SK-N-SH (cell line): ENCODE measurements at regions not wholly inside any gene's neighbourhood (a gene's known extent, or its start where the extent isn't known, plus 50 kb on each side); places are given as distances from the start of the nearest gene placed in this dataset.

ENCODE experiments used
- CTCF ChIA-PET: fragments of 300-600, 350-600 bp; formaldehyde crosslinking; extraction: SDS; loops from one replicate; lab custom pipeline; 2021; lab: Yijun Ruan, JAX
- POLR2A ChIA-PET: fragments of 350-600 bp; sonication (Branson Sonifier 250); formaldehyde crosslinking; extraction: SDS; loops from one replicate; lab custom pipeline; 2020; ENCODE audit warnings: antibody characterized with exemption, inconsistent platforms; lab: Yijun Ruan, JAX
- DNase-seq: peaks from one replicate; pipeline ENCODE4 v3.0.0; 2012
- H2AFZ ChIP-seq: fragments of 200-600 bp; sonication (generic); 2 replicates; pipeline ENCODE4 v1.8.1; 2016; ENCODE audit warnings: antibody characterized with exemption, mild to moderate bottlenecking, low read depth
- H3F3A ChIP-seq: fragments of 200-600 bp; sonication (generic); replicated peaks from 2 replicates; pipeline ENCODE3; 2016; ENCODE audit warnings: antibody characterized with exemption, mild to moderate bottlenecking; ENCODE audit not compliant: insufficient read depth
- H3K27ac ChIP-seq, 2 experiments: fragments of 200-500 bp in 1 of 2; fragments of 200-600 bp in 1 of 2; sonication (Bioruptor generic) in 1 of 2; sonication (generic), shearing (Covaris generic) in 1 of 2; 2 replicates each; pipeline versions ENCODE4 v1.5.1 to v1.6.1; 2014 to 2016; ENCODE audit warnings: low read depth in 2 of 2, inconsistent platforms in 1 of 2, low read length in 1 of 2, mild to moderate bottlenecking in 1 of 2, mixed read lengths in 1 of 2
- H3K27me3 ChIP-seq: fragments of 200-600 bp; sonication (generic), shearing (Covaris generic); 2 replicates; pipeline ENCODE4 v1.6.1; 2016; ENCODE audit warnings: mixed run types; ENCODE audit not compliant: insufficient read depth
- H3K36me3 ChIP-seq, 2 experiments: fragments of 200-500 bp in 1 of 2; fragments of 200-600 bp in 1 of 2; sonication (Bioruptor generic) in 1 of 2; sonication (generic) in 1 of 2; replicated peaks in 1 of 2; 2 replicates each; pipeline versions ENCODE3 to v1.5.1; 2014 to 2016; ENCODE audit warnings: low read length in 1 of 2, mild to moderate bottlenecking in 1 of 2; ENCODE audit not compliant: insufficient read depth in 2 of 2, control insufficient read depth in 1 of 2
- H3K4me1 ChIP-seq, 2 experiments: fragments of 200-500 bp in 1 of 2; fragments of 200-600 bp in 1 of 2; sonication (Bioruptor generic) in 1 of 2; sonication (generic), shearing (Covaris generic) in 1 of 2; 2 replicates each; pipeline versions ENCODE4 v1.5.1 to v1.6.1; 2014 to 2016; ENCODE audit warnings: low read depth in 1 of 2, low read length in 1 of 2, mixed run types in 1 of 2; ENCODE audit not compliant: insufficient read depth in 2 of 2, control insufficient read depth in 1 of 2
- H3K4me2 ChIP-seq: fragments of 200-600 bp; sonication (generic), shearing (Covaris generic); 2 replicates; pipeline ENCODE4 v1.6.1; 2017; ENCODE audit warnings: mixed run types
- H3K4me3 ChIP-seq, 2 experiments: fragments of 200-500 bp in 1 of 2; fragments of 200-600 bp in 1 of 2; sonication (Bioruptor generic) in 1 of 2; sonication (generic), shearing (Covaris generic) in 1 of 2; 2 replicates each; pipeline versions ENCODE4 v1.5.1 to v1.8.1; 2014 to 2016; ENCODE audit warnings: low read depth in 2 of 2, inconsistent platforms in 1 of 2, low read length in 1 of 2, mild to moderate bottlenecking in 1 of 2, mixed read lengths in 1 of 2, moderate library complexity in 1 of 2
- H3K79me2 ChIP-seq: fragments of 200-600 bp; sonication (generic); 2 replicates; pipeline ENCODE4 v1.8.1; 2017; ENCODE audit warnings: mild to moderate bottlenecking; ENCODE audit not compliant: insufficient read depth
- H3K9ac ChIP-seq: fragments of 200-600 bp; sonication (generic); 2 replicates; pipeline ENCODE4 v1.6.1; 2017; ENCODE audit warnings: mixed run types
- H3K9me2 ChIP-seq: fragments of 200-600 bp; sonication (generic); 2 replicates; pipeline ENCODE4 v1.6.1; 2017; ENCODE audit warnings: mixed run types
- H3K9me3 ChIP-seq: fragments of 200-600 bp; sonication (generic); 2 replicates; pipeline ENCODE4 v1.6.1; 2017; ENCODE audit warnings: mixed run types, mild to moderate bottlenecking, moderate library complexity
- H4K20me1 ChIP-seq: fragments of 200-600 bp; sonication (generic); 2 replicates; pipeline ENCODE4 v1.6.1; 2017; ENCODE audit warnings: mild to moderate bottlenecking, mixed run types; ENCODE audit not compliant: insufficient read depth
- CHD2 ChIP-seq: fragments of 150-350 bp; IDR thresholded peaks from 2 replicates; pipeline ENCODE4 v1.6.1; 2018; ENCODE audit warnings: low read length; ENCODE audit not compliant: partially characterized antibody
- GABPA ChIP-seq: IDR thresholded peaks from 2 replicates; pipeline ENCODE4 v1.4.0; 2012; ENCODE audit warnings: low read depth, mild to moderate bottlenecking
- GATA2 ChIP-seq: sonication (generic); formaldehyde crosslinking; IDR thresholded peaks from 2 replicates; pipeline ENCODE4 v1.5.0; 2020; ENCODE audit warnings: mild to moderate bottlenecking, missing genetic modification reagents
- JUND ChIP-seq: IDR thresholded peaks from 2 replicates; pipeline ENCODE4 v1.4.0; 2012
- MXI1 ChIP-seq: IDR thresholded peaks from 2 replicates; pipeline ENCODE4 v1.6.1; 2012; ENCODE audit warnings: mild to moderate bottlenecking, low read depth, low read length, improper control_type of control experiment
- NFIC ChIP-seq: IDR thresholded peaks from 2 replicates; pipeline ENCODE4 v1.4.0; 2012; ENCODE audit warnings: borderline replicate concordance
- NRF1 ChIP-seq: IDR thresholded peaks from 2 replicates; pipeline ENCODE4 v1.6.1; 2012; ENCODE audit warnings: low read depth, mild to moderate bottlenecking, low read length
- PBX3 ChIP-seq: IDR thresholded peaks from 2 replicates; pipeline ENCODE4; 2012
- RAD21 ChIP-seq: IDR thresholded peaks from 2 replicates; pipeline ENCODE4 v1.6.1; 2012; ENCODE audit warnings: mild to moderate bottlenecking, low read length
- RFX5 ChIP-seq: IDR thresholded peaks from 2 replicates; pipeline ENCODE4 v1.6.1; 2012; ENCODE audit warnings: mild to moderate bottlenecking, improper control_type of control experiment, low read length
- RXRA ChIP-seq: IDR thresholded peaks from 2 replicates; pipeline ENCODE4 v1.4.0; 2012; ENCODE audit warnings: low read depth, mild to moderate bottlenecking, borderline replicate concordance
- SIN3A ChIP-seq: IDR thresholded peaks from 2 replicates; pipeline ENCODE4 v1.6.1; 2012; ENCODE audit warnings: low read depth, mild to moderate bottlenecking, low read length, moderate library complexity, borderline replicate concordance
- SMC3 ChIP-seq: IDR thresholded peaks from 2 replicates; pipeline ENCODE4 v1.6.1; 2012; ENCODE audit warnings: low read depth, low read length, improper control_type of control experiment
- WGBS: methylation state at CpG from one replicate; pipeline ENCODE4 v1.1.6; 2017; ENCODE audit warnings: low lambda C conversion rate; 5-methylcytosine and 5-hydroxymethylcytosine counted together
- TF ChIP-seq, protein P1 (sequence below): fragments of 200-600 bp; sonication (generic); IDR thresholded peaks from 2 replicates; pipeline ENCODE4 v1.6.1; 2017; ENCODE audit warnings: antibody characterized with exemption, mild to moderate bottlenecking, moderate library complexity
- TF ChIP-seq, protein P2 (sequence below): fragments of 150-350 bp; IDR thresholded peaks from 2 replicates; pipeline ENCODE4 v1.6.1; 2017; ENCODE audit warnings: antibody characterized with exemption, low read length, low read depth, borderline replicate concordance
- TF ChIP-seq, protein P3 (sequence below): IDR thresholded peaks from 2 replicates; pipeline ENCODE4 v1.4.0; 2012; ENCODE audit warnings: low read depth, borderline replicate concordance
- TF ChIP-seq, protein P4 (sequence below): IDR thresholded peaks from 2 replicates; pipeline ENCODE4 v1.6.1; 2012; ENCODE audit warnings: mild to moderate bottlenecking, low read depth, low read length, moderate library complexity

GRCh38 chr1:4172644-4173599 lies 272.9 kb upstream of the C1orf174 start:
- H3K36me3 ChIP-seq, result no peaks in the 10 kb centered on the region
- TF ChIP-seq, protein P1, sequence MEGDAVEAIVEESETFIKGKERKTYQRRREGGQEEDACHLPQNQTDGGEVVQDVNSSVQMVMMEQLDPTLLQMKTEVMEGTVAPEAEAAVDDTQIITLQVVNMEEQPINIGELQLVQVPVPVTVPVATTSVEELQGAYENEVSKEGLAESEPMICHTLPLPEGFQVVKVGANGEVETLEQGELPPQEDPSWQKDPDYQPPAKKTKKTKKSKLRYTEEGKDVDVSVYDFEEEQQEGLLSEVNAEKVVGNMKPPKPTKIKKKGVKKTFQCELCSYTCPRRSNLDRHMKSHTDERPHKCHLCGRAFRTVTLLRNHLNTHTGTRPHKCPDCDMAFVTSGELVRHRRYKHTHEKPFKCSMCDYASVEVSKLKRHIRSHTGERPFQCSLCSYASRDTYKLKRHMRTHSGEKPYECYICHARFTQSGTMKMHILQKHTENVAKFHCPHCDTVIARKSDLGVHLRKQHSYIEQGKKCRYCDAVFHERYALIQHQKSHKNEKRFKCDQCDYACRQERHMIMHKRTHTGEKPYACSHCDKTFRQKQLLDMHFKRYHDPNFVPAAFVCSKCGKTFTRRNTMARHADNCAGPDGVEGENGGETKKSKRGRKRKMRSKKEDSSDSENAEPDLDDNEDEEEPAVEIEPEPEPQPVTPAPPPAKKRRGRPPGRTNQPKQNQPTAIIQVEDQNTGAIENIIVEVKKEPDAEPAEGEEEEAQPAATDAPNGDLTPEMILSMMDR, result no peak
- TF ChIP-seq, protein P2, sequence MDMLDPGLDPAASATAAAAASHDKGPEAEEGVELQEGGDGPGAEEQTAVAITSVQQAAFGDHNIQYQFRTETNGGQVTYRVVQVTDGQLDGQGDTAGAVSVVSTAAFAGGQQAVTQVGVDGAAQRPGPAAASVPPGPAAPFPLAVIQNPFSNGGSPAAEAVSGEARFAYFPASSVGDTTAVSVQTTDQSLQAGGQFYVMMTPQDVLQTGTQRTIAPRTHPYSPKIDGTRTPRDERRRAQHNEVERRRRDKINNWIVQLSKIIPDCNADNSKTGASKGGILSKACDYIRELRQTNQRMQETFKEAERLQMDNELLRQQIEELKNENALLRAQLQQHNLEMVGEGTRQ, result no peak
- TF ChIP-seq, protein P3, sequence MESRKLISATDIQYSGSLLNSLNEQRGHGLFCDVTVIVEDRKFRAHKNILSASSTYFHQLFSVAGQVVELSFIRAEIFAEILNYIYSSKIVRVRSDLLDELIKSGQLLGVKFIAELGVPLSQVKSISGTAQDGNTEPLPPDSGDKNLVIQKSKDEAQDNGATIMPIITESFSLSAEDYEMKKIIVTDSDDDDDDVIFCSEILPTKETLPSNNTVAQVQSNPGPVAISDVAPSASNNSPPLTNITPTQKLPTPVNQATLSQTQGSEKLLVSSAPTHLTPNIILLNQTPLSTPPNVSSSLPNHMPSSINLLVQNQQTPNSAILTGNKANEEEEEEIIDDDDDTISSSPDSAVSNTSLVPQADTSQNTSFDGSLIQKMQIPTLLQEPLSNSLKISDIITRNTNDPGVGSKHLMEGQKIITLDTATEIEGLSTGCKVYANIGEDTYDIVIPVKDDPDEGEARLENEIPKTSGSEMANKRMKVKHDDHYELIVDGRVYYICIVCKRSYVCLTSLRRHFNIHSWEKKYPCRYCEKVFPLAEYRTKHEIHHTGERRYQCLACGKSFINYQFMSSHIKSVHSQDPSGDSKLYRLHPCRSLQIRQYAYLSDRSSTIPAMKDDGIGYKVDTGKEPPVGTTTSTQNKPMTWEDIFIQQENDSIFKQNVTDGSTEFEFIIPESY, result no peak
- TF ChIP-seq GABPA (no peak), GATA2 (CRISPR knock-in tag) (no peak), RFX5 (no peak), MXI1 (no peak), RAD21 (no peak), SMC3 (no peak), CHD2 (no peak), NRF1 (no peak), NFIC (no peak), JUND (no peak), RXRA (no peak), SIN3A (no peak), PBX3 (no peak)
- TF ChIP-seq, protein P4, sequence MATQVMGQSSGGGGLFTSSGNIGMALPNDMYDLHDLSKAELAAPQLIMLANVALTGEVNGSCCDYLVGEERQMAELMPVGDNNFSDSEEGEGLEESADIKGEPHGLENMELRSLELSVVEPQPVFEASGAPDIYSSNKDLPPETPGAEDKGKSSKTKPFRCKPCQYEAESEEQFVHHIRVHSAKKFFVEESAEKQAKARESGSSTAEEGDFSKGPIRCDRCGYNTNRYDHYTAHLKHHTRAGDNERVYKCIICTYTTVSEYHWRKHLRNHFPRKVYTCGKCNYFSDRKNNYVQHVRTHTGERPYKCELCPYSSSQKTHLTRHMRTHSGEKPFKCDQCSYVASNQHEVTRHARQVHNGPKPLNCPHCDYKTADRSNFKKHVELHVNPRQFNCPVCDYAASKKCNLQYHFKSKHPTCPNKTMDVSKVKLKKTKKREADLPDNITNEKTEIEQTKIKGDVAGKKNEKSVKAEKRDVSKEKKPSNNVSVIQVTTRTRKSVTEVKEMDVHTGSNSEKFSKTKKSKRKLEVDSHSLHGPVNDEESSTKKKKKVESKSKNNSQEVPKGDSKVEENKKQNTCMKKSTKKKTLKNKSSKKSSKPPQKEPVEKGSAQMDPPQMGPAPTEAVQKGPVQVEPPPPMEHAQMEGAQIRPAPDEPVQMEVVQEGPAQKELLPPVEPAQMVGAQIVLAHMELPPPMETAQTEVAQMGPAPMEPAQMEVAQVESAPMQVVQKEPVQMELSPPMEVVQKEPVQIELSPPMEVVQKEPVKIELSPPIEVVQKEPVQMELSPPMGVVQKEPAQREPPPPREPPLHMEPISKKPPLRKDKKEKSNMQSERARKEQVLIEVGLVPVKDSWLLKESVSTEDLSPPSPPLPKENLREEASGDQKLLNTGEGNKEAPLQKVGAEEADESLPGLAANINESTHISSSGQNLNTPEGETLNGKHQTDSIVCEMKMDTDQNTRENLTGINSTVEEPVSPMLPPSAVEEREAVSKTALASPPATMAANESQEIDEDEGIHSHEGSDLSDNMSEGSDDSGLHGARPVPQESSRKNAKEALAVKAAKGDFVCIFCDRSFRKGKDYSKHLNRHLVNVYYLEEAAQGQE, result no peak
- TF ChIP-seq, all 33 proteins: peak for 0
- Histone ChIP-seq H3K27ac (no peak overlapping the region), H3K27me3 (no peaks in the 10 kb centered on the region), H4K20me1 (no peaks in the 10 kb centered on the region), H3F3A (no peaks in the 10 kb centered on the region), H3K9me2 (no peaks in the 10 kb centered on the region), H3K4me1 (no peaks in the 10 kb centered on the region; a peak in 1 of 4 replicates), H3K4me2 (no peak overlapping the region), H3K79me2 (no peaks in the 10 kb centered on the region), H2AFZ (no peak overlapping the region), H3K9ac (no peak overlapping the region), H3K9me3 (no peaks in the 10 kb centered on the region), H3K4me3 (no peak overlapping the region)
- POLR2A ChIA-PET, result no interaction called here
- DNase-seq, result peak; percentile 44
- CTCF ChIA-PET, result no interaction called here
- 22% methylated on average over 9 of the region's 16 CpGs for WGBS
